Middle frontal gyrus (tissue), 1 donor: ENCODE measurements at regions not wholly inside any gene's neighbourhood (a gene's known extent, or its start where the extent isn't known, plus 50 kb on each side); places are given as distances from the start of the nearest gene placed in this dataset.

ENCODE experiments used
- DNase-seq: peaks from one replicate; pipeline ENCODE4 v3.0.0-alpha.2; 2015; ENCODE audit warnings: low spot score; ENCODE audit errors: extremely low spot score

DNA sequence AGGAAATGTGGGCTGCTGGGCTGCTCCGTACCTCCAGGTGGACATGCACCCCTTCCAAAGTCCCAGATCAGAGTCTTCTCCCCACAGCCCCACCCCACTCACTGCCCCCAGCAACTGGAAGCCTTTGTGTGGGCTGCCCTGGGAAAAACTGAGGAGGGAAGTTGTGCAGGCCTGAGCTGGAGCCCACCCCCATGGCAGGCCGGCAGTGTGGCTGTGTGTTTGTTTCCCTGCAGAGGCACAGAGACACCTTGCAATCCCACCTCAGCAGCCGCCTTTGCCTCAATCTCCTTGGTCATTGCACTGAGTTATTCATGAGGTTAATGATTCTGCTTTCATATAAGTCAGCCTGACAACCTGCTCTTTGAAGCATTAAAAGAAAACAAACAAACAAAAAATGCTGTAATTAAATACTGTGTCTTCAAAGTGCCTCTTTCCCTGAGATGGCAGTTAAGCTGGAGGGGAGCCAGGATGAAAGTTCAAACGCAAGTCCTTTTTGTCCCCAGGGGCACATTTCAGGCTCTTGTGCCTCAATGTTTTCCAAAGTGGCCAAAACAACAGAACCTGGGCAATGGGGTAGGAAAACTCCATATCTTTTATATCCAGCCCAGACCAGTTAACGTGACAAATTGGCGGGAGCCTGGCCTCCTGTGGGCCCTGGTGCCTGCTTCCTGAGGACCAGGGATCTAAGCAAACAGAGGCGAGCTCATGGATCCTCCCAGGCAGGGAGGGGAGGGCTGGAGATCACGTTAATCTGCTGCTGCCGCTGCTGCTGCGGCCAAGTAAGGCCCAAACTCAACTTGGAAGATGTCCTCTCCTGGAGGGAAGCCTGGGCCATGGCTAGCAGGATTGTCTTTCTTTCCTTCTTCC, 51.9 kb upstream of the TSPAN11 start:
- DNase-seq: no peak

DNA sequence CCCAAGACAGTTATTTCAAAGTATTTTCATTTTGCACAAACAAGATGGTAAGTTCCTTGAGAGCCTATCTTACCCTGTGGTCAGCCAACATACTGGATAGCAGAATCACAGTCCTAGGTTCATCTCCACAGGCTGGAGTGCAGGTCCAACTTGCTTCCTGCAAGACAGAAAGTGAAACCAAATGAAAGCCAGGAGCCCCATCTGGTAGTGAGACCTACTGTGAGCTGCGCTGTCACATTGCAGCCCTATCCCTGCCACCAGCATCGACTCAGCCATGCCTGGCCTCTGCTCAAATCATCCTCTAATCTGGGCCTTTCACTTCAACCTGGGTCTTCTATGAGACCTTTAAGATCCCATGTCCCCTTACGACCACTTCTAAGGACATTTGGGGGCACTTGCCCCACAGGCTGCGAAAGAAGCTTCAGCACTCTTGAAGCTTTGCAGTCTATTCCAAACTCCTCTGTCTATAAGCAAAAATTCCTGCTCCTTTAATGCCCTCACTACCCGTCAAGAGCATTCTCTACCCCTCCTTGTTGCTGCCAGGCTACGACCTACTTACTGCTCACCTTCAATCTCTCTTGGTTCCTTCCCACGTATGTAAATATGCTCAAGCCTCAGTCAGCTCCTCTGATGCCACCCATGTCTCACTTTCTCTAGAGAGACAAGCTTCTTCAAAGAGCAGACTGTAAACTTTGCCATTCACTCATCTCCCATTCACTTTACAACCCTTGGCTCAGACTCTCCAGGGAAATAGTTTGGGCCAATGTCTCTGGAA, 55.9 kb upstream of the TSPAN11 start:
- no peak for DNase-seq

DNA sequence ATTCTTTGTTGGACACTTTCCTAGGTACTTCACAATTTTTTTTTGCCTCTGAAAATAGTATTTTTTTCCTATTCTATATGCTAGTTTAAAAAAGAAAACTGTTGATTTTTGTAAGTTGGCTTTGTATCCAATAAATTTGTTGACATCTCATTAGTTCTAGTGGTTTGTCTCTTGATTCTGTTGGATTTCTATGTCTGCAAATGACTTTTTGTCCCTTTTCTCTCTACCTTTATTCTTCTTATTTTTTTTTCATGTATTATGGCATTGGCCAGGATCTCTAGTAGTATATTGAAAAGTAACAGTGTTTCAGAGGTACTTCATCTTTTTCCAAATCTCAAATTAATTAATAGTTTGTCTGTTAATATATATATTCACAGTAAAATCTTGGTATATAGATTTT, 59.1 kb upstream of the TSPAN11 start:
- no peak for DNase-seq

DNA sequence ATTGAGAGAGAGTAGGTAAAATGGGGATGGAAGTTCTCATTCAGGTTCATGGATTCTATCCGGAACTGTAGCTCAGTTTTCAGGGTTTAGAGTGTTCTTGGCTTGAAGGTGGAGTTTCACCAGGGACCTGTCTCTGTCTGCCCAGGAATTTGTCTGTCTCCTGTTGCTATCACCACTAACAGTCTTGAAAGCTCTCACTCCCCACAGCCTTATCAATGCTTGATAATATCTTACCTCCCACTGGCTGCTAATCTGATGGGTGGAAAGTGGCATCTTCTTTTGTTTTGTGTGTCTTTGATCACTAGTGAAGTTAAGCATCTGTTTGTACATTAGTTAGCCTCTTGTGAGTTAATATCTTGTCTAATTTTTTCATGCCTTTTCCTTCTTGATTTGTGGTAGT, 60.3 kb upstream of the TSPAN11 start:
- DNase-seq: no peak

DNA sequence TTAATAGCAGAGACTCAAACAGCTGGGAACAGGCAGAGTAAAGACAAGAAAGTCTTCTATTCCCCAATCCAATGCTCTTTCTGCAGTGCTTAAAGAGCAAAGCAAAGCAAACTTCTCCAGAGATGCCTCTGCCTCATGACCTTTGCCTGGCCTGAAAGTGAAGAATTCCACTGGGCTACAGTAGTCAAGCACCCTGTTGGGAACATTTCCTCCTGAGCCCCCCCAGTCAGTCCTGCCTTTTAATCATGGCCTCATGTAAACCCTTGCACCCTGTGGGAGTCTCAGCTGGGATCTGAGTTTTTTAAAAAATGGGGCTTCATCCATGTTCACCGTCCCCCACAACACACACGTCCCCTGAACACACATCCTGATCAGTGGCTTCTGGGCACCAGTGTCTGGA, 62.7 kb upstream of the TSPAN11 start:
- no peak for DNase-seq

DNA sequence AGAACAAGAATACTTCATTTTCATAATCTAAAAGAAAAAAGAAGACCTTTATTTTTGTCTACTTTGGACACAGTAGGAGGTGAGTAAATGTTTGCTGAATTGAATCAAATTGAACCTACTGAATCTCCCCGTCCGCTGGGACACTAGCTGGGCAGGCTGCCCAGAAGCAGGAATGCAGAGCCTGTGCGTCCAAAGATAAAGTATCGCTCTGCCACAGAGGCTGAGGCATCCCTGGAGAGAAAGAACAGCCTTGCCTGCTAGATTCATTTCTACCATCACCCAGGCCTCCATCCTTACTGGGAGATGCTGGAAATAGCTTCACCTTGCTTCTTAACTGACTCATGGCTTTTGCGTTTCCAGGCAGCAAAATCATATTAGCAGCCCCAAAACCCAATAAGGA, 64.1 kb upstream of the TSPAN11 start:
- DNase-seq: no peak

DNA sequence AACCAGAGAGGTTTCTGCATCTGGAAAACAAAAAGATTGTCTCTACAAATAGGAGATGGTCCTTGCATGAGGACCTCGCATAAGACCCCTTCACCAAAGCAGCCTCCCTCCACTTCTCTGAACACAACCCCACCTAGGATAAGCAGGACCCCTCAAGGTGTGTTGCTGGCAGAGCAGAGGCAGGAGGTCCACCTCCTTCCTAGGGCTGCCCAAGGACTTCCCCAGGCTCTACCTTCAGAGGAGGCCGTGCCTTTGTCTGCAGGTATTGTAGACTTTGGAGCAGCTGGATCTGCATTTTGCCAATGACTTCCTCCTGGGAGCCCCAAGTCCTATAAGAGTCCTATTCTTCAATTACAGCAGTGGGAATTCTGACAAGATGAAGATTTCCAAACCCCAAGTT, 67.3 kb upstream of the TSPAN11 start:
- no peak for DNase-seq

DNA sequence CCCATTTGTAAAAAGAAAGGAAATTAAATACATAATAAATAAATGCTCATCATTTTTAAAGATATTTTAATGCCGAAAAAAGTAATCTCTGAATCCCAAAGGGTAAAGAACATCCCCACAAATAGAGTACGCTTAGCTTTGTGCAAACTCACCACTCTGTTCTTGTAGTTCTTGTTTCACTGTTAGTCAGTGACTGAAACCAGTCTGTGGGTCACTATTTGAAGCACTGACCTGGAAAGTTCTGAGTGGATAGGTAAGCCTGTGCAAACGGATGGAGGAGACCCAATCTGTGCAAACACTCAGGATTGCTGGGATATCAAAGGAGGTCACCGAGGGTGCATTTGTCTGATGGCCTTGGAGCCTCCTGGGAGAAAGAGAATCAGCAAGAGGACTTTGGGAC, 68.1 kb upstream of the TSPAN11 start:
- no peak for DNase-seq

DNA sequence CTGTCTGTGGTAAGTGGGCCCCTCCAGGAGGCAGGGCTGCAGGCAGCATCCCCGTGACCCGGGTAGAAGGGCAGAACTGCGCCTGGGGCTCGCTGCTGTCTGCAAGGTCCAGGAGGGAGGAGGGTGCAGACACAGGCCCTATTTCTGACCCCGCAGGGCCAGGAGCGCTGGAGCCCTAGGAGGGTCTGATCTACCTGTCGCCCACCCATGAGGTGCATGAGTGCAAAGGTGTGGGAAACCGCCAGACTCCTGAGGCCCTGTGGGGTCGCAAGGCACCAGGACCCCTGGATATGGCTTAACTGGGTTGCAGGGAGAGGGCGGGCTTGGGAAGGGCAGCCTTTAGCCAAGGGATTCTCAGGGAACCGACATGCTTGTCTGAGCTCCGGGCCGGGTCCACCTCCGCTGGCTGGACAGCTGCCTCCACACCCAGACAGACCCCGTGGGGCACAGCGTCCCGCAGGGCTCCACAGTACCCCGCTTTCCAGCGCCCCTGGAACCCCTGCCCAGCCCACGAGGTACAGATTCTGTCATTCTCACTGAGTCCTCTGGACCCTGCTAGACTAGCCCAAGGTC, 72.9 kb upstream of the TSPAN11 start:
- no peak for DNase-seq

DNA sequence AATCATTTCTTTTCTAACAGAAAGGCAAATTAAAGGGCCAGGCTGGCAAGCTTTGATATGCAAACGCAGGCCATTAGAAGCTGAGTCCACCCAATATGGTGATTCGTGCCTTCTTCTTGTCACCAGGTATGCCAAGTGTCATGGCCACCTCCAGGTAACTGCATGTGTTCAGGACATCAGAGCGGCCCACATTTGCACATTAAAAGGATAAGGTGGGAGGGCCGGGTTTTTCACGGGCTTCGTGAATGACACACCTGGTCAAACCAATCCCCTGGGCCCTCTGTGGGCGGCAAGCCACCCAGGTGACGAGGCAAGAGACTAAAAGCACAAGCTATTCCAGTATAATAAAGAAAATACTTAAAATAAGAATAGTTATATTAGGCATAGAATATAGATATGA, 75.9 kb upstream of the TSPAN11 start:
- no peak for DNase-seq

DNA sequence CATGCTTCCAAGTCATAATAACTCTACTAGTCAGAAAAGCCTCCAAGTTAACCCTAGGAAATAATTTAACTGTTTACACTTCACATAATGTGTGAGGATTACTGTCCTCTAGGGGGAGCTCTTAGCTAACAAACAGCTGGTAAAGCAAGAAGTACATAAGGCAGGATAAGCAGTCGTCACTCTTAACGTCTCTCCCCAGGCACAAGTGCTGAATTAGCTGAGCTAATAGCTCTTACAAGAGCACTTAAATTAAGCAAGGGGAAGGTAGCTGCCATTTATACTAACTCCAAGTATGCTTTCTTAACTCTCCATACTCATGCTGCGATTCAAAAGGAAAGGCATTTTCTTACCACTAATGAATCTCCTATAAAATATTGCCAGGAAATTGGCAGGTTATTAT, 79.3 kb upstream of the TSPAN11 start:
- no peak for DNase-seq

DNA sequence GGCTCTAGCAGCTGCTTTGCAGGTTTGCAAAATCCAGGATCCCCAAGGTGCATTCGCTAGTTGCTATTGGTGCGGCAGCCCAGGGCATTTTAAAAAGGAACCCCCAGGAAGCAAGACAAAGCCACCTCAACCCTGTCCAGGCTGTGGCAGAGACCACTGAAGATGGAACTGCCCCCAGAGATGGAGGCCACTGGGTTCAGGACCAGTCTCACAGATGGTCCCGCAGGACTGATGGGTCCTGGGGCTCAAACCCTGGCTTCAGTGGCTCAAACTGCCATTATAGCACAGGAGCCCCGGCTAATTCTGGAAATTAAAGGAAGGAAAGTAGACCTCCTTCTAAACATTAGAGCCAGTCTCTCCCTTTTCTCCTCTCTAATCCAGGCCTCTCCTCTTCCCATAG, 79.8 kb upstream of the TSPAN11 start:
- DNase-seq: no peak

DNA sequence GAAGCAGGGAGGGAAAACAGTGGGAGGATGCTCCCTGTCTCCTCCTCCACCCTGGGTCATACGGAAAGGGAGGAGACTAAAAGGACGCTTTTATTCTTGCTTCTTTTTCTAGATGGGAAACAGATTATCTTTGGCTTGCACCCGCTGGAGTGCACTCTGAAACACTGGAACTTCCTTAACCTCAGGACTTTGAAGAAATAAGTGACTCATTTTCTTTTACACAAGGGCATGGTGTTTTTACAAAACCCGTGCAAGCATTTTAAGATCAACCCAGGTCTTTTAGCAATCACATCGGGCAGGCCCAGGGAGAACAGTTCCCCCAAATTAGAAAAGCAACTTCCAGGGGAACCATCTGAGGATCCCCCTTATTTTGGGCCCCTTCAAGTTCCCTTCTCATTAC, 80.9 kb upstream of the TSPAN11 start:
- no peak for DNase-seq

DNA sequence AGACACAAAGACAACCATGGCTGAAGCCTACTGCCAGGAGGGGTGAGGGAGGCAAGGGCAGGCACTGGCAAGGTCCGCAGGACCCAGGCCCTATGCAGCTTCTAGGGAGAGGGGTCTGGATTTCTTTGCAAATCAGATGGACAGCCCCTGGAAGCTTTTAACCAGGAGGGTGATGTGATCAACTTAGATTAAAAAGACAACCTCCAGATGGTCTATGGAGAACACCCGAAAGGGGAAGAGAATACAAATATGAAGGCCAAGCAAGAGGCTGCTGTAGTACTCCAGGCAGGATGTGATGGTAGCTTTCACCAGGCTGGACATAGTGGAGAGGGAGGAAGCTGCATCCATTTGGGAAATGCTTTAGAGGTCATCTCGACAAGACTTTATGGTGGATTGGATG, 83.3 kb upstream of the TSPAN11 start:
- DNase-seq: no peak

DNA sequence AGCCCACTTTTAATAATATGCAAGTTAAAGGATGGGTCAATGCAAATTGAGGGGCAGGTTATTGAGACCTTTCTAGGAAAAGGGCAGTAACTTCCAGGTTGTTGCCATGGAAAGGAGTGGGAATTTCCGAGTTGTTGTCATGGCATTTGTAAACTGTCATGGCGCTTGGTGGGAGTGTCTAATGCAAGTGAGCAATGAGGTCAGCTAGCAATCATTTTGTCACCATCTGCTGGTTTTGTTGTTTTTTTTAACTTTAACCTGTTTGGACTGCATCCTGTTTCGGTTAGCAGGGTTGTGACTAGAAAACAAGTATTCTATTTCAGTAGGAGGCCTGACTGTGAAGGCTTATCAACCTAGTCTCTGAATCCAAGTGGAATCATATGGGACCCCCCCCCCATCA, 85.8 kb upstream of the TSPAN11 start:
- DNase-seq: no peak

DNA sequence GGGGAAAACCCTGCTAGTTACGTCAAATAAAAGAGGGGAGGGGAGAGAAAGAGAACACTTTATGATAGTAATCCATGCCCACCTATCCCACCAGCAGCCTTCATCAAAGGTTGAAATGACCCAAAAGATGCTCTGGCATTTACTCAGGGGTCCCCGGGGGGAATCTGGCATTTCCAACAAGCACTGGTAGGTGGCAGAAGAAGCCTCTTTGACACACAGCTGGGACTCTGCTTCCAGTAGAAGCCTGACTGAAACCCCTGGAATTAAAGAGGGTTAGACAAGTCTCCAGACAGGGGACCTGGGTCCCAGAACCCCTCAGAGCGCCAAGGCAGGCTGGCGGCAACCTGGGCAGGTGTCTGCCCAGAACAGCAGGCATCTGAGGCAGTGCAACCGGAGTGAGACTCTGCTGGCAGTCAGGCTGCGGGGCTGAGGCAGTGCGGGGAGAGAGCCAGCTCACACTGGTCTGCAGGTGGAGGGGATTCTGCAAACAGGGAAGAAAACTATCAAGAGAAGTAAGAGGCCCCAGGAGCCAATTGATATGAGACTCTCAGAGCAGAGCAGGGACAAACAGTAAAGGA, 85.0 kb upstream of the CAPRIN2 start:
- DNase-seq: no peak

DNA sequence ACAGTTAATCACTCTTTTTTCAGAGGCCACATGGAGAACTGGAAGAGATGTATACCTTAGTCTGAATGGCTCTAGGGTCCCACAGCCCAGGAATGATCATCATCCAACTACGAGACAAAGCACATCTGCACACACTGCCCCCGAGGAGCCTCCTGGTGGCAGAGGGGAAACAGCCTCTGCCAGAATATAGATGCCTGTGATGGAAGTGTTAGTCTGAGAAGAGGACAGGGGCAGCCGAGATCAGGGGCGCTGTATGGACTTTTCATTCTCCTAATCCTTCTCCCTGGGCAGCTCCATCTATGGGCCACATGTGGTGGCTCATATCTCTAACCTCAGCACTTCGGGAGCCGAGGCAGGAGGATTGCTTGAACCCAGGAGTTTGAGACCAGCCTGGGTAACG, 82.8 kb upstream of the CAPRIN2 start:
- no peak for DNase-seq

DNA sequence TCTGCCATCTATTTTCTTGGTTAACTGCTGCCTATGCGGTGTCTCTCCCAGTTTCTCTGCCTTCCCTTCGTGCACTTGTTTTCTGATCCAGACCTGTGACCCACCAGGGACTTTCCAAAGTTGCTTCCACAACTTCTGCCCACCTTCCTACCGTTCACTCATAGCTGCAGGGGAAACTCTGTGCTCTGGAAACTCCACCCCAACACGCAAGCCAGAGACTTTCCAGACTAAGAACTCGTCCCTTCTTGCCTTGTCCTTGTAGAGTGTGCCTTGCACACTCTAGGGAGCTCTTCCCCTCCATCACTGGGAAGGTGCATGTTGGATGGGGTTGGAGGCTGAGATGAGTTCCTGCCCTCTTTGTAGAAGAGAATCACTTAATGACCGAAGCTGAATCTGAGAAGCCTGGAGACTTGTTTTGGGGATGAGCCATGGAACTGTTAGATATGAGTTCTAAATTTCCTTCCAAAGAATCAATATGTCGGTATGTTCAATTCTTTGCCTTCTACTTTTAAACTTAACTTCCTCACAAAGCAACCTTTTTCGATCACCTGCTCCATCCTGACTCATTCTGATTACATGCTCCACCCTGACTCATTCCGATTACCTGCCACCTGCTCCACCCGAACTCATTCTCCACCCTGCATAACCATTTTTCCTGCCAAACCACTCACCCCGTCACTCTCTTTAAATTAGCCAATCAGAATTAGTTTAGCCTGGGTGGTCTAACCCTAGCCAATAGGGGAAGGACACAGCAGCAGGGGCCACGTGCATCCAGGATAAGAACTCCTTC, 82.1 kb upstream of the CAPRIN2 start:
- DNase-seq: no peak

DNA sequence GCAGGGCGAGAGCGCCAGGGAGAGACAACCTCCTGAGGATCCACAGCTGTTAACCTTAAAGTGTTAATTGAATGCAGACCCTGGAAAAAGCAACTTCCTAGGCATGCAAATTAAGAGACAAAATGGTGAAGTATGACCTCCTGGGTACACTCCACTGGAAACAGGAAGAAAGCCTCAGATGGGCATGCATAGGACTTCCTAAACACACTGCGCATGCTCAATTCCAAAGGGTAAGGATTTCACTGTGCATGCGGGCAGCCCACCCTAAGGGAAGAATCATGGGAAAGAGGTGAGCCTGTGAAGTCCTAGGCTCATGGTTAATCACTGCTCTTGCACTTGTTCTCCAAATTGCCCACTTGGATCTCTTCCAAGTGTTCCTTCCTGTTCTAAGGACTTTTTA, 80.5 kb upstream of the CAPRIN2 start:
- DNase-seq: no peak

DNA sequence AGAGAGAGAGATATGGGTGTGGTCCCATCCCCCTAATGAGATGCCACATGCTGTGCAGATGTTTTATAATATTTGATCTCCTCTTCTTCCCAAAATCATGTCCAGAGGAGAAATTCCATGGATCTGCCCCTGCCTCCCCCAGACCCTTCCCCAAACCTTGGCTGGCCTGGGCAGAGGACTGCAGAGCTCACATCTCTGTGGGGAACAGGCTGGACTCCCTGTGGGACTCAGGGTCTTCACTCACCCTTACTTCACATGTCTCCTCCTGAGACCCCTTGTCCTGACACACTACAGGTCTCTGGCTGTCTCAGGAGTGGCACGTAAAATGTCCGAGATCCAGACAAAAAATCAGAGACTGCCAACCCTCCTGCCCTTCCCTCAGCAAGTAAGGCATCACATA, 76.0 kb upstream of the CAPRIN2 start:
- DNase-seq: no peak

DNA sequence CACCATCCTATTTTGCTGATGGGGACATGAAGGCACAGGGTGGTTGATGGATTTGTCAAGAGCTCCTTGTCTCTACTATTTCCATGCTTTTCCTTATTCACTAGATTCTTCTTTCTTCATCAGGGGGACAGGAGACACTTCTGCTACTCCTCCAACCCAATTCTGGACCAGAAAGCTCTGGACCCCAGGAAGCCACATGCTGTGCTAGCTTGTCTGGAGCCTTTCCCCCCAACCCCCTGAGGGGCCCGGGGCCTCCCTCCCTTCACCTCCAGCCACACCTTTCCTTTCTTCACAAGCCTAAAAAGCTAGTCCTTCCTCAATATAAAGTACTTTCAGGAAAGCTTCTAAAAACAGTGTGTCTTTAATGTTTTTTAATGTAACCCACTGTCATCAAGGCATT, 75.1 kb upstream of the CAPRIN2 start:
- DNase-seq: no peak
